Amniotic stem cell (primary cell): ENCODE measurements at regions not wholly inside any gene's neighbourhood (a gene's known extent, or its start where the extent isn't known, plus 50 kb on each side); places are given as distances from the start of the nearest gene placed in this dataset.
A peak's percentile ranks its signal among the peaks of the same experiment; 100 is the strongest.
"Not testable (repeated sequence)": the region's sequence is repeated elsewhere in the genome, so short reads cannot be mapped to it uniquely, and the experiment has no call there.

Experiments used
- DNase-seq: peaks from one replicate; lab custom pipeline; 2025; lab: John Stamatoyannopoulos, UW

DNA sequence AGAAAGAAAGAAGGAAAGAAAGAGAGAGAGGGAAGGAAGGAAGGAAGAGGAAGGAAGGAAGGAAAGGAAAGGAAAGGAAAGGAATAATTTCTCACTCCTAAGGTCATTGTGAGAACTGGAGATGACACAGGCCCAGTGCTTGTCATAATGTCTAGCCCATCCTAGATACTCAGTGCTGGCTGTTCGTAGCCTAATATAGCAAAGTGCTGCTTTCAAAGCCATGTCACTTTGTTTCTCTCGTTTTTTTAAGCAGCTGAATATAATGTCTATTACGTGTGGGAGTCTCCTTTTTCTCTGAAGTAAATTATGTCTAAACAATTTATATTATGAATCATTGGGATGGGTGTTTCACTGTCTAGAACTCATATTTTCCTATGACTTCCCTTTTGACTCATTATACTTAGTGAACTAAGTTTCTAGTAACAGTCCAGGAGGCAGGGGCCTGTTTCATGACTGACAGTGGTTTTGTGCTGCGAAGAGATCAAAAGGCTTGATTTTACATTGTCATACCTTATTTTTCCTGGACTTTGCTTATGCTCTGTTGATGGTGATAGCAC is 327.0 kb upstream of the ZFP42 start:
- peak; percentile 30 for DNase-seq

DNA sequence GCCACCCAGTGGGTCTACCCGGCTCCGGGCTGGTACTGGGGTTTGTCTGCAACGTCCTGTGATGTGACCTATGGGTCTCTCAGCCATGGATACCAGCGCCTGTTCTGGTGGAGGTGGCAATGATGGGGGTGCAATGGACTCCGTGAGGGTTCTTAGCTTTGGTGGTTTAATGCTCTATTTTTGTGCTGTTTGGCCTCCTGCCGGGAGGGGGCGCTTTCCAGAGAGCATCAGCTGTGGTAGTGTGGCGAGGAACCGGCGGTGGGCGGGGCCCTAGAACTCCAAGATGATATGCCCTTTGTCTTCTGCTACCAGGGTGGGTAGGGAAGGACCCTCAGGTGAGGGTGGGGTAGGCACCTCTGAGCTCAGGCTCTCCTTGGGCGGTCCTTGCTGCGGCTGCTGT is 324.1 kb upstream of the ZFP42 start:
- not testable (repeated sequence) for DNase-seq

DNA sequence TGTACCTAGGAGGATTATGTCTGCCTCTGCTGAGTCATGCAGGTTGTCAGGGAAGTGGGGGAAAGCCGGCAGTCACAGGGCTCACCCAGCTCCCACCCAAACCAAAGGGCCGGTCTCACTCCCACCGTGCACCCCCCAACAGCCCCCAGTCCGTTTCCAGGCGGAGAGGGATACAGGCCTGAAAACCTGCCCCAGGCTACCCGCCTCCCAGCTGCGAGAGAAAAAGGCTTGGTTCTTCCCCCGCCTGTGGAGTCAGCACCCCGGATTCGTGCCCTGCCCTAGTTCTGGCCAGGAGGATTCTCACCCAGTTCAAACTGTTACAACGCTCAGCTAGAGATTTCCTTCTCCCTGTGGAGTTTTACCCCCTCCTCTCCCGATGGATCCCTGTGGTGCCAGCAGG is 323.6 kb upstream of the ZFP42 start:
- not testable (repeated sequence) for DNase-seq

DNA sequence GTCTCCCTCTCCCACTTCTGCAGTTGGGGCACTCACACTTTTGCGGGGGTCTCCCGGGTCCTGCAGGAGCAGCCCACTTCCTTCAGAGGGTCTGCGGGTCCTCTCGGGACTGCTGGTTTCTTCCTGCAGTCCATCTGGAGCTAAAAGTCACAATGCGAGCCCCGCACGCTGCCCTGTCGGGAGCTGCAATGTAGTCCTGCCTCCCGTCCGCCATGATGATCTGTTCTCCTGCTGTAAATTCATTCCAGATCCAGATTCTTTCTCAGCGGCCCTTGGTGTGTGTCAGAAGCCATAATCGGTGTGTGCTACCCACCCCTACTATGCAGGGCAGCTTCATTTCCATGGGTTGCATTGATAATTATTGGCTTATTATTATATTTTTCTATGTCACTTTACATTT is 323.0 kb upstream of the ZFP42 start:
- DNase-seq, result not testable (repeated sequence)

DNA sequence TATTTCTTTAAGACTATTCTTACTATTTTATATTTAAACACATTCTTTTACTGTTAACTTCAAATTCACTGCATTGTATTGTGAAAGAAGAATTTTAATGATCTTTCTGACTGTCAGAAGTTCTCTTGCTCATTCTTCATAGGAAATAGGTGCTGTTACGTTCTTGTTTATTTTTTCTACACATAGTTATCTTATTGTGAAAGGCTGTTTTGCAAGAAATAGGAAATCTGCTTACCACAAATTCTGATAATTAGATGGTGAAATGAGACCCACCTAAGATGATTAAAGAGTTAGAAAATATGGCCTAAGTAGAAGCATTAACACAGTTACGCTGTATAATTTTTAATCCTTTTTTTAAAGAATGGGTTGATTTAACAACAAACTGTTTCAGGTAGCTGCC is 316.1 kb upstream of the ZFP42 start:
- no peak for DNase-seq

DNA sequence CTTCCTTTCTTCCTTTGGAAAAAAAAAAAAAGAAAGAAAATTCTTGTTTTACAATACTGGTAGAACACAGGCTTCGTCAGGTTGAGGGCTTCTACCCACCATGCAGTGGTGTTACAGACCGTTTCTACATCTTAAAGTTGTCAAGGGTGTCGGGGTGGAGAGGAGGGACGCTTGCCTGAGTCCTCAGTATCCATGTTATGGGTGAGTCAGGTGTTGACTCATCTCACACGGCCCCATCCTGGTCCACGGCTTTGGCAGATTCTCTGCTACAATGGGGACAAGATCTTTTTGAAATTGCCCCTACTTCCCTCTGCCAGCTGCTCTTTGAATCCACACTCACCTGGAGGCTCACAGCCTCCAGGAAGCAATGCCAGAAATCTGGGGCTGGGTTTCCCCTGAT is 310.3 kb upstream of the ZFP42 start:
- no peak for DNase-seq

DNA sequence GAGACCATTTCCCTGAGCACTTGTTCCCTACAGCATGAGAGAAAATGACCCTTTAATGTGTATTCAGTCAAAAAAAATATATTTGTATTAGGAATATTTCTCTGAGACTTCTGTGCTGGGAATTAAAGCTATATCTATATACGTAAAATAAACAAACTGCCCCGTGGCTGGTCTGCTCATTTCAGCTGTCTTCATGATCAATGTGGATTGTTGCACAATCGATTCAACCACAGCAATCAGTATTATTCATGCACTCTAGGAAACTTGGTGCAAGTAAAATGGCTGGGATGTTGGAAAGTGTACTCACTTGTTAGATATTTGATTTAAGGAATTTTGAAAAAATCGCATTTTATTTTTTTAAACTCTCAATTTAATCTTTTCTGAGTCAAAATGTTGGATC is 307.9 kb upstream of the ZFP42 start:
- DNase-seq, result no peak

DNA sequence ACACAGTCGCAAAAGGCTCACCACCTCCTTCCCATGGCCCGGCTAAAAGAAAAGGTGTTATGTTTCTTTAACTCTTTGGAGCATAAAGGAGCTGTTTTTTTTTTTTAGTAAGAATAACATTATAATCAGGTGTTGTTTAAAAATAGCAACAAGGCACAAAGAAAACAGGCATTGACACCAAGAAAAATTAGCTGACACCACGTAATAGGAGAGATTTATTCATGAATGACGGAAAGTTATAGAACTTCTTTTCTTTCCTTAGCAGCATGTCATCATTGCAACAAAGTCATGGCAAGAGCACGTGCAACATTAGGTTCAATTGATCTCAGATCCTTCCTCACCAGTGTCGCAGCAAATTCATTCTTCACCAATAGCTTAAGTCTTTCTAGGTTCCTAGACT is 302.9 kb upstream of the ZFP42 start:
- DNase-seq, result no peak

DNA sequence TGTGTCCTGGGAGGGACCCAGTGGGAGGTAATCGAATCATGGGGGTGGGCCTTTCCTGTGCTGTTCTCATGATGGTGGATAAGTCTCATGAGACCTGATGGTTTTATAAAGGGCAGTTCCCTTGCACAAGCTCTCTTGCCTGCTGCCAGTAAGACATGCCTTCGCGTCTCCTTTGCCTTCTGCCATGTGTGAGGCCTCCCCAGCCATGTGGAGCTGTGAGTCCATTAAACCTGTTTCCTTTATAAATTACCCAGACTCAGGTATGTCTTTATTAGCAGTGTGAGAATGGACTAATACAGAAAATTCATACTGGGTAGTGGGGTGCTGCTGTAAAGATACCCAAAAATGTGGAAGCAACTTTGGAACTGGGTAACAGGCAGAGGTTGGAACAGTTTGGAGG is 300.0 kb upstream of the ZFP42 start:
- not testable (repeated sequence) for DNase-seq

DNA sequence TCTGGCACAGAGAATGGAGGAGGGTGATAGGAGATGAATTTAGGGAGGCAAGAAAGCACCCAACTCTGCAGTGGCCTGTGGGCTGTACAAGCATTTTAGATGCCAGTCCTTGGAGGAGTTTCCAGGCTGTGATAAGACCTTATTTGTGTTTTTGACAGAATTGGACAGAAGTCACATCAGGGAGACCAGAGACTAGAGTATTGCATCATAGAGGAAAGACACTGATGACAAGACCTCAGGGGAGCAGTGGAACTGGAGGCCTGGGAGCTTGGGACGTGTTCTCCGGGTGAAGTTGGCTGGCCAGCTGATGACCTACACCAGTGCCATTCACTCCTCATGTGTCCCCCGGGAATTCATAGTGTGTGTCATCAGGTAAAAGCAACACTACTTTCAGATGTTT is 284.0 kb upstream of the ZFP42 start:
- no peak for DNase-seq

DNA sequence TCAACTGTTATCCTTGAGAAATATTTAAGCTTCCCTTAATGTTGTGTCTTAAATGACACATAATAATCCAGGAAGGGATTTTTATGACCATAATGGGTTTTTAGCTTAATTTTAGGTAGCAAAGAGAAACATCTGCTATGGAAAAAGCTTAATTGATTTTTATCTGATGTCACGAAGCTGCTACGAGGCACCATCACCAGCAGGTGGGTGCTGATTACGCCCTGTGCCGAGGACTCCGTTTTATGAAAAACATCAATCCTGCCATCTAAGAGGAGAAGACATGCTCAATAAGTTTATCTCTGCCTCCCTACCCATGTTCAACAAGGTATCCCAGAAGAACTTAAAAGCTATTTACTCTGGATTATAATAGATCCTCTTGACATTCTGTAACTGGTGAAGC is 280.6 kb upstream of the ZFP42 start:
- no peak for DNase-seq

DNA sequence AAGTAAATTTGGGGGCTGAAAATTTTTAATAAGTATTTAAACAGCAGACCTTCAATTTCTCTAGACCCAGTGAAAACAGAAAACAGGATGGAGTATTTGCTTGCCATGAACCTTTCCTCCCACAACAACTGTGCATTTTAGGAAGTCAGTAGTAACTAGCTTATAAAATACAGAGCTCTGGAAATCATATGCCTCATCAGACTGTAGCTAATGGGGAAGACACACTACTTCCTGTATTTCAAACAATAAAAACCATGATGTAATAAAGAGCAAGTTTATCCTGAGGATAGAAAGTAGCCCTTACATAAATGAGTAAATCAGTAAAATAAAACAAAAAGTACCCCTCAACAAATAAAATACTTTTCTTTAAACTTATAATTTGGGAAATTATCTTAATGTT is 280.1 kb upstream of the ZFP42 start:
- DNase-seq, result no peak

DNA sequence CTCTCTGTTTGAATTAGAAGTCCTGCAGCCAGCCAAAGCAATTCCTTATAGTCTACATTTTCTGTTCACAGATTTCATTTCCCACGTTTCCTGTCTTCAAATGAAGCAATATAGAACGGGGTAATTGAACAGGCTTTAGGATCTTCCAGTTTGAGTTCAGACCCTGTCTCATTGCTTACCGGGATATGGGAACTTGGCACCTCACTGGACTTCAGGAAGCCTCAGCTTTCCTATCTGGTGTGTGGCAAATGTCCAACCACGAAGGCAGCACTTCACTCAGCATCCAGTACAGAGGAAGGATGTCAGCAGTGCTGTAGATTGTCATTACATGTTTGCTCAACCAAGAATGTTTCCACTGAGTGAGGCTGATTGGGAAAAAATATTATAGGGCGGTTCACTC is 271.1 kb upstream of the ZFP42 start:
- DNase-seq, result no peak

DNA sequence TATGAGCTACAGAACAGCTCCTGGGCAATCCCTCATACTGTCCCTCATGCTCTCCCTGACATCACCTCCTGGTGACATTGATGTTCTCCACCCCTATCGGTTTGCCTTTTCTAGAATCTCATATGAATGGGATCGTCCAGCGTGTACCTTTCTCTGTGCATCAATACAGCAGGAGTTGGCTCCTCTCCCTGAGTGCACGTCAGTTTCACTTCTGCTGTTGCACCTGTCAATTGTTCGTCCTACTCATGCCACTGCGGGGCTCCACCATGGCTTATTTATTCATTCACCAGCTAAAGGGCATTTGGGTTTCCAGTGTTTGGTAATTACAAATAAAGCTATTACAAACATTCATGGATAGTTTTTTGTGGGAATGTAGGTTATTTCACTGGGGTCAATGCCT is 269.1 kb upstream of the ZFP42 start:
- no peak for DNase-seq

DNA sequence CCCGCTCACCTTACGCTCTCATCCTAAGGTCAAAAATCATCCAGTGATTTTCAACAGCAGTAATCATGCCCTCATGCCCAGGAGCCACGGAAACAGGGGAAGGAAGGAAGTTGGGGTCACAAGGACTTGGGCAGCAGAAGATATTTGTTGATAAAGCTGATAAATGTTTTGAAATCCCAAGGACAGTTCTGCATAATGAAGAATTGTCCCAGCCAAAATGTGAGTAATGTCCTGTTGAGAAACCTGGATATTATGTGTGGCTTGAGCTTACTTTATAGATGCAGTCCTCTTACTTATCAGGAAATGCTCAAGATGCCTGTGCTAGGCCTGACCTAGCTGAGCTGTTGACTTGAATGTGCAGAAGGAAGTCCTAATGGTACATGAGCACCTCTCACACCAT is 263.0 kb upstream of the ZFP42 start:
- DNase-seq, result no peak

DNA sequence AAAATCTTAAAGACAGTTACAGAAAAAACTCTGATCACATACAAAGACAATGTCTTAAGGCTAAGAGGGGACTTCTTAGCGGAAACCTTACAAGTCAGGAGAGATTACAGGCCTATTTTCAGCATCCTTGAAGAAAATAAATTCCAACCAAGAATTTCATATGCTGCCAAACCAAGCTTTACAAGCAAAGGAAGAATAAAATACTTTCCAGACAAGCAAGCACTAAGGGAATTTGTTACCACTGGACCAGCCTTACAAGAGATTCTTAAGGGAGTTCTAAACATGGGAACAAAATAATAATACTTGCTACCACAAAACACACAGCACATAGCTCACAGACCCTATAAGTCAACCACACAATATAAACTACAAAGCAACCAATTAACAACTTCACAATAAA is 255.8 kb upstream of the ZFP42 start:
- DNase-seq, result no peak

DNA sequence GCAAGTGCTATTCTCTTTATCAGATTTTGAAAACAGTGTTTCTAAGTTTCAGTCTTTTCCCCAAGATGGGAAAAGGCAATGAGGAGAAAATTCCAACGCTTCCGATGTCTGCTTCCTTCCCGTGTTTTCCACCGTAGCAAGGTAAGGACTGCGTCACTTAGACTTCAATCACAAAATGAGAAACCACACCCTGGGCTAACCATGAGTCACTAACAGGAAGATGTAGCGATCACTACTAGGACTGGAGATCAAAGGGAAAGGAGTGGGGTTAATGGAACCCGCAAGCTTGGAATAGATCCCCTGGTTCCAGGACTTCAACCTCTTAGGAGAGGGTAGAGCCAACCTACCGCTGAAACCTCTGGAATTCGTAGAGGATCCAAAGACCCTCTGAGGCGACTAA is 250.7 kb upstream of the ZFP42 start:
- no peak for DNase-seq

DNA sequence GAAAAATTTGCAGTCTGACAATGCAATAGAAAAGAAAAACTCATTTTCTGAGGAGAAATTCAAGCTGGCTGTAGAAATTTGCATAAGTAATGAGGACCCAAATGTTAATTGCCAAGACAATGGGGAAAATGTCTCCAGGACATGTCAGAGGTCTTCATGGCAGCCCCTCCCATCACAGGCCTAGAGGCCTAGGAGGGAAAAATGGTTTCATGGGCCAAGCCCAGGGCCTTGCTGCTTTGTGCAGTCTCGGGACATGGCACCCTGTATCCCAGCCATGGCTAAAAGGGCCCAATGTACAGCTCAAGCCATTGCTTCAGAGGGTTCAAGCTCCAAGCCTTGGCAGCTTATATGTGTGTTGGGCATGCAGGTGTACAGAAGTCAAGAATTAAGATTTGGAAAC is 244.9 kb upstream of the ZFP42 start:
- DNase-seq, result not testable (repeated sequence)

DNA sequence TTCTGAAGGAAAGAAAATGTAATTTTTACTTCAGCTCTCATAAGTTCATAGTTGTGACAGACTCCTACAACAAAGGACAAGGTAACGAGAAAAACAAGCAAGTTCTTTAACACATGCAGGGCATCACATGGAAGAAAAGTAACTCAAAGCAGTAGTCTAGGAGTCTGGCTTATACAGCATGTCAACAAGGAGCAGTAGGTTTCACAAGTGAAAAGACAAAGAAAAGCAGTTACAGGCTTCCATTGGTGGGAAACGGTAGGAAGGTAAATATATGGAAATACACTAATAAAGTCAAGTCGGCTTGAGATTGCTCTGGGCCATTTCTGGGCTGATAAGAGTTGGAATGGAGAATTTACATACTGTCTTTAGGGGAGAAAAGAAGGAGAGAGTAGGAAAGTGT is 228.4 kb upstream of the ZFP42 start:
- no peak for DNase-seq

DNA sequence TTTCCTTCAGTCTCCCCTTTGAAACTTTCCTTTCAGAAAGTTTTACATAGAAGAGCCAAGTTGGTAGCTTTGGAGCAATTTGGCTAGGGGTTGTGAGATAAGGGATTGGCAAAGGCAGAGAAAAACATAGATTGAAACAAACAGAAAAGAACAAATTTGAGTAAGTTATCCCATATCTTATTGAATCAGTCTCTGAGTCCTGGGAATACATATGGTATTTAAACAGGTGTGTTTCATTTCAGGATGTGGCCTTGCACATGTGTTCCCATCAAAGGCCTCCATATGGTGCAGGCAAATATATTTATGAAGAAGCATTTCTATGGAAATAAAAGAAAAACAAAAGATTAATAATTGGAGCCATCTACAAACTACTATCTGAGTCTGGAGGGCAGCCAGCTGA is 227.9 kb upstream of the ZFP42 start:
- DNase-seq, result no peak

DNA sequence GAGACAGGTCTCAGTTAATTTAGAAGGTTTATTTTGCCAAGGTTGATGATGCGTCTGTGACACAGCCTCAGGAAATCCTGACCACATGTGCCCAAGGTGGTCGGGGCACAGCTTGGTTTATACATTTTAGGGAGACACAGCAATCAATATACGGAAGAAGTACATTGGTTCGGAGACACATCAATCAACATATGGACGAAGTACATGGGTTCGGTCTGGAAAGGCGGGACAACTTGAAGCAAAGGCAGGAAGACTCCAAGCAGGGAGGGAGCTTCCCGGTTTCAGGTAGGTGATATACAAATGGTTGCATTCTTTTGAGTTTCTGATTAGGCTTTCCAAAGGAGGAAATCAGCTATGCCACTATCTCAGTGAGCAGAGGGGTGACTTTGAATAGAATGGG is 225.2 kb upstream of the ZFP42 start:
- DNase-seq, result no peak

DNA sequence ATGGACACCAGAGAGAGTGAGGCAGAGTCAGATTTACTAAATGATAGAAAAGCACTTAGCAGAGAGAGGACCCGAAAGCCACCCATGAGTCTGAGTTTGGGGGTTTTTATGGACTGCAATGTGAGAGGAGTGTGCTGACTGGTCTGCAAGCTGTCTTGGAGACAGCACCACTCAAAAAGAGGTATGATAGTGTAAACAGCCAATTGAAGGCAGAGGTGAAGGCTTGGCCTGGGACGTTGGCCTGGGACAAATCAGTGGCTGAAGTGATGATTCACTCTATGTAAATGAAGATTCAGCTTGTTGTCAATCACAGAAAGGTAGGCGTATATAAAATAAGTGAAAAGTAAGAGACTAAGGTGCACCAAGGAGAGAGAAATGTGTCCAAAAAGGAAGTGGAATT is 217.6 kb upstream of the ZFP42 start:
- DNase-seq, result no peak

DNA sequence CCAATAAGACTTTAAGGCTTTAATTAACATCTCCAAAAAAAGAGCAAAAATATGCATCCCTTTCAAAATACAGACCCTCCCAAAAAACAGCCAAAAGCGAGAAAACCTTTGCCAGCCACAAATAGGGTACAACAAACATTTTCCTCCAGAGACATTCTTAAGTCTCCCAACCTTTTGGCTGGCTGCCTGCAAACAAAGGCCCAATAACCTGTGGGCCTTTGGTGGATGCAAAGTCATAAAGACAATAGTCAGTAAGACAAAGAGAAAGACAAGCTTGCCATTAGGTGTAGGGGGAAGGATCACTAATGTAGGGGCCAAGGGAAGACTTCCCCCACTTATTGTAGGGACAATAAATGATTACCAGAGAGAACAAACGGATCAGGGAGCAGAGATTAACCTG is 215.5 kb upstream of the ZFP42 start:
- no peak for DNase-seq

DNA sequence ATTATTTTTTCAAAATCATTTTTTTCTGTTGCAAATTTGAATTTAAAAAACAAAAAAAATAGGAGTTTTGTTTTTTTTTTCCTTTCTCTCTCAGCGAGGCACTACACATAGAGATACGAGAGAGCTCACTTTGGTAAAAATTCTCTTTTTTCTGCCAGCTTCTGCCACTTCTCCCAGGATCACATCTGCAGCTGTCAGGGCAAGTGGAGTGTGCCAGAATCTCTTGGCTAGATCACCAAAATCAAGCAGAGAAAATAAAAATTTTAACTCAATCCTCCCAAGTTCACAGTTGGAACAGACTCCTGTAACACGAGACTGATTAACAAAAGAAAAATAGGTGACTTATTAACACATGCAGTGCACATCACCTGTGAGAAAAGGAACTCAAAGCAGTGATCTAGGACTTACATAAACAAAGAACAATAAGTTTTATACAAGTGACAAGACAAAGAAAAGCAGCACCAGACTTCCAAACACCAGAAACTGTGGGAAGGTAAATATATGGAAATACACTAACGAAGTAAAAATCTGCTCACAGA is 213.2 kb upstream of the ZFP42 start:
- no peak for DNase-seq

DNA sequence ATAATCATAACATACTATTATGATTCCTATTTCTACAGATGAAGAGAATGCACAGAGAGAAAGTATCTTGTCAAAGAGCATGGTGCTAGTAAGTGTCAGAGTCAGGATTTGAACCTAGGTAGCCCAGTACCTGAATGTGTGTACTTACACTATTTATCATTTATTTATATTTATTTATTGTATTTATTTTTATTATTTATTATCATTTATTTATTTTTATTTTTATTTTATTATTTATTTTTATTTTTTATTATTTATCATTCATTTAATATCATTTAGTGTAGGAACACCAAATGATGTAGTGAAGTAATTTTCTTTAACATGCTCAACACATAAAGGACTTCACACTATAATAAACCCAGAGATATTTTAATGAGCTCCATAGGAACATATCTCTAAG is 209.4 kb upstream of the ZFP42 start:
- no peak for DNase-seq
